H4 (cell line): ENCODE measurements at regions not wholly inside any gene's neighbourhood (a gene's known extent, or its start where the extent isn't known, plus 50 kb on each side); places are given as distances from the start of the nearest gene placed in this dataset.
"Not testable (repeated sequence)": the region's sequence is repeated elsewhere in the genome, so short reads cannot be mapped to it uniquely, and the experiment has no call there.

Experiments
- DNase-seq: peaks from one replicate; pipeline ENCODE4 v3.0.0-alpha.2; 2015; ENCODE audit warnings: low spot score

GRCh38 chrX:81857192-81857591, 655.3 kb downstream of the SH3BGRL start:
- no peak for DNase-seq

GRCh38 chrX:81866873-81867272, 665.0 kb downstream of the SH3BGRL start:
- DNase-seq, result no peak

GRCh38 chrX:81868979-81869378, 667.1 kb downstream of the SH3BGRL start:
- no peak for DNase-seq

GRCh38 chrX:81874807-81875206, 672.9 kb downstream of the SH3BGRL start:
- DNase-seq, result no peak

GRCh38 chrX:81875800-81876199, 673.9 kb downstream of the SH3BGRL start:
- no peak for DNase-seq

- DNase-seq, result no peak
Observed at GRCh38 chrX:81876437-81876836, 674.5 kb downstream of the SH3BGRL start.

- no peak for DNase-seq
Observed at GRCh38 chrX:81890521-81890920, 688.6 kb downstream of the SH3BGRL start.

- no peak for DNase-seq
Observed at GRCh38 chrX:81900522-81900921, 698.6 kb downstream of the SH3BGRL start.

GRCh38 chrX:81925812-81926211, 723.9 kb downstream of the SH3BGRL start:
- no peak for DNase-seq

- DNase-seq, result not testable (repeated sequence)
Observed at GRCh38 chrX:81945911-81946310, 744.0 kb downstream of the SH3BGRL start.

GRCh38 chrX:81957318-81957717, 755.4 kb downstream of the SH3BGRL start:
- DNase-seq, result no peak

GRCh38 chrX:81957900-81958545, 756.1 kb downstream of the SH3BGRL start:
- no peak for DNase-seq

GRCh38 chrX:81959964-81960363, 758.1 kb downstream of the SH3BGRL start:
- DNase-seq, result no peak

- DNase-seq, result not testable (repeated sequence)
Observed at GRCh38 chrX:81974413-81974812, 772.5 kb downstream of the SH3BGRL start.

GRCh38 chrX:81979806-81980515, 778.1 kb downstream of the SH3BGRL start:
- no peak for DNase-seq

GRCh38 chrX:81987217-81987616, 785.3 kb downstream of the SH3BGRL start:
- not testable (repeated sequence) for DNase-seq

GRCh38 chrX:81996166-81996565, 794.3 kb downstream of the SH3BGRL start:
- DNase-seq, result no peak

- DNase-seq, result no peak
Observed at GRCh38 chrX:82029571-82030218, 827.8 kb downstream of the SH3BGRL start.

- DNase-seq, result no peak
Observed at GRCh38 chrX:82031250-82031649, 829.3 kb downstream of the SH3BGRL start.

- no peak for DNase-seq
Observed at GRCh38 chrX:82038793-82039192, 836.9 kb downstream of the SH3BGRL start.

- no peak for DNase-seq
Observed at GRCh38 chrX:82041034-82041433, 839.1 kb downstream of the SH3BGRL start.

- DNase-seq, result no peak
Observed at GRCh38 chrX:82058728-82059127, 856.8 kb downstream of the SH3BGRL start.

- no peak for DNase-seq
Observed at GRCh38 chrX:82070948-82071347, 869.0 kb downstream of the SH3BGRL start.
